GM23338 (cell line): ENCODE measurements at regions not wholly inside any gene's neighbourhood (a gene's known extent, or its start where the extent isn't known, plus 50 kb on each side); places are given as distances from the start of the nearest gene placed in this dataset.

Source experiments
- ATAC-seq: fragments of 200-7000 bp; cut with Tn5 transposase; 3 replicates; pipeline ENCODE4 v1.9.1; 2020
- DNase-seq: peaks from one replicate; pipeline ENCODE4 v3.0.0-alpha.2; 2015; ENCODE audit warnings: low spot score
- H2AFZ ChIP-seq: fragments of 200-600 bp; sonication (generic); 2 replicates; pipeline ENCODE4 v1.8.0; 2016; ENCODE audit warnings: antibody characterized with exemption, mild to moderate bottlenecking, moderate library complexity
- H3F3A ChIP-seq: fragments of 200-600 bp; sonication (generic); replicated peaks from 2 replicates; pipeline ENCODE4 v1.8.0; 2017; ENCODE audit warnings: antibody characterized with exemption, mixed run types, low read depth
- H3K27ac ChIP-seq: fragments of 200-600 bp; sonication (generic); 2 replicates; pipeline ENCODE4 v1.6.1; 2016; ENCODE audit warnings: low read depth
- H3K27me3 ChIP-seq: fragments of 200-600 bp; sonication (generic); 2 replicates; pipeline ENCODE4 v1.8.0; 2016; ENCODE audit warnings: mild to moderate bottlenecking, mixed run types, moderate library complexity; ENCODE audit not compliant: insufficient read depth
- H3K36me3 ChIP-seq: fragments of 200-600 bp; sonication (generic); 2 replicates; pipeline ENCODE4 v1.8.0; 2016; ENCODE audit warnings: mild to moderate bottlenecking; ENCODE audit not compliant: insufficient read depth
- H3K4me1 ChIP-seq: fragments of 200-600 bp; sonication (generic); 2 replicates; pipeline ENCODE4 v1.8.0; 2016; ENCODE audit warnings: mild to moderate bottlenecking, moderate library complexity; ENCODE audit not compliant: insufficient read depth
- H3K4me2 ChIP-seq: fragments of 200-600 bp; sonication (generic); 2 replicates; pipeline ENCODE4 v1.7.1; 2017; ENCODE audit warnings: mixed run types
- H3K4me3 ChIP-seq: fragments of 200-600 bp; sonication (generic); 2 replicates; pipeline ENCODE4 v1.6.1; 2016; ENCODE audit warnings: mixed run types
- H3K79me2 ChIP-seq: fragments of 200-600 bp; sonication (generic); replicated peaks from 2 replicates; pipeline ENCODE4 v1.8.0; 2017; ENCODE audit warnings: mild to moderate bottlenecking; ENCODE audit not compliant: insufficient read depth
- H3K9me2 ChIP-seq: fragments of 200-600 bp; sonication (generic); 2 replicates; pipeline ENCODE4 v1.8.0; 2017; ENCODE audit not compliant: insufficient read depth
- H4K20me1 ChIP-seq: fragments of 200-600 bp; sonication (generic); replicated peaks from 2 replicates; pipeline ENCODE4 v1.8.0; 2017; ENCODE audit warnings: mild to moderate bottlenecking; ENCODE audit not compliant: insufficient read depth
- H3K27ac Mint-ChIP-seq: 2 replicates; pipeline ENCODE4 v1.8.0; 2020; ENCODE audit warnings: inconsistent platforms, mild to moderate bottlenecking, moderate library complexity, mixed read lengths
- H3K27me3 Mint-ChIP-seq: 3 replicates; pipeline ENCODE4 v1.8.0; 2022; ENCODE audit warnings: low read depth, mild to moderate bottlenecking, moderate library complexity, mixed read lengths, inconsistent platforms; ENCODE audit not compliant: insufficient read depth, poor library complexity
- H3K36me3 Mint-ChIP-seq: 3 replicates; pipeline ENCODE4 v1.8.0; 2021; ENCODE audit warnings: low read depth, mild to moderate bottlenecking, inconsistent platforms, moderate library complexity, mixed read lengths
- H3K4me1 Mint-ChIP-seq: 3 replicates; pipeline ENCODE4 v1.8.0; 2020; ENCODE audit warnings: mild to moderate bottlenecking, inconsistent platforms, mixed read lengths
- H3K4me3 Mint-ChIP-seq: 3 replicates; pipeline ENCODE4 v1.8.0; 2021; ENCODE audit warnings: moderate library complexity, mild to moderate bottlenecking, inconsistent platforms, mixed read lengths
- H3K9me3 Mint-ChIP-seq: 3 replicates; pipeline ENCODE4 v1.8.0; 2020; ENCODE audit warnings: moderate library complexity, mild to moderate bottlenecking, inconsistent platforms, mixed read lengths
- CREB1 ChIP-seq: fragments of 250-450 bp; sonication (Bioruptor Pico); IDR thresholded peaks from 2 replicates; pipeline ENCODE4 v1.5.0; 2020; ENCODE audit warnings: low read depth, mild to moderate bottlenecking, moderate library complexity
- CTCF ChIP-seq, 2 experiments: fragments of 200-600 bp in 1 of 2; sonication (generic) in 1 of 2; conservative IDR thresholded peaks; 2 replicates each; pipeline versions ENCODE4 v1.5.1 to v1.6.1; 2016 to 2017; ENCODE audit warnings: antibody characterized with exemption in 2 of 2, low read depth in 2 of 2, mild to moderate bottlenecking in 2 of 2, moderate library complexity in 1 of 2
- EZH2 ChIP-seq: fragments of 200-600 bp; sonication (generic); IDR thresholded peaks from one replicate; pipeline ENCODE4 v1.8.0; 2017; ENCODE audit warnings: antibody characterized with exemption, mild to moderate bottlenecking, low read depth; ENCODE audit not compliant: unreplicated experiment
- EZH2phosphoT487 ChIP-seq: fragments of 200-600 bp; sonication (generic); IDR thresholded peaks from one replicate; pipeline ENCODE4 v1.8.1; 2018; ENCODE audit warnings: antibody characterized with exemption; ENCODE audit not compliant: unreplicated experiment
- JUNB ChIP-seq: IDR thresholded peaks from one replicate; pipeline ENCODE4 v1.6.1; 2016; ENCODE audit warnings: antibody characterized with exemption; ENCODE audit not compliant: unreplicated experiment
- NANOG ChIP-seq: IDR thresholded peaks from 2 replicates; pipeline ENCODE4 v1.6.1; 2016; ENCODE audit warnings: antibody characterized with exemption, borderline replicate concordance
- POLR2AphosphoS5 ChIP-seq: IDR thresholded peaks from 2 replicates; pipeline ENCODE4 v1.6.1; 2016; ENCODE audit warnings: antibody characterized with exemption, low read depth
- ZNF114 ChIP-seq: fragments of 250-450 bp; sonication (Bioruptor Pico); IDR thresholded peaks from 2 replicates; pipeline ENCODE4 v1.5.0; 2020; ENCODE audit warnings: mild to moderate bottlenecking, moderate library complexity
- ZNF331 ChIP-seq: fragments of 250-450 bp; sonication (Bioruptor Pico); IDR thresholded peaks from 2 replicates; pipeline ENCODE4 v1.5.0; 2020; ENCODE audit warnings: low read depth, mild to moderate bottlenecking, moderate library complexity
- TF ChIP-seq, protein P1 (sequence below): fragments of 250-450 bp; sonication (Bioruptor Pico); IDR thresholded peaks from 2 replicates; pipeline ENCODE4 v1.5.0; 2020; ENCODE audit warnings: mild to moderate bottlenecking, moderate library complexity
- TF ChIP-seq, protein P2 (sequence below): IDR thresholded peaks from 2 replicates; pipeline ENCODE4 v1.6.1; 2016; ENCODE audit warnings: antibody characterized with exemption

DNA sequence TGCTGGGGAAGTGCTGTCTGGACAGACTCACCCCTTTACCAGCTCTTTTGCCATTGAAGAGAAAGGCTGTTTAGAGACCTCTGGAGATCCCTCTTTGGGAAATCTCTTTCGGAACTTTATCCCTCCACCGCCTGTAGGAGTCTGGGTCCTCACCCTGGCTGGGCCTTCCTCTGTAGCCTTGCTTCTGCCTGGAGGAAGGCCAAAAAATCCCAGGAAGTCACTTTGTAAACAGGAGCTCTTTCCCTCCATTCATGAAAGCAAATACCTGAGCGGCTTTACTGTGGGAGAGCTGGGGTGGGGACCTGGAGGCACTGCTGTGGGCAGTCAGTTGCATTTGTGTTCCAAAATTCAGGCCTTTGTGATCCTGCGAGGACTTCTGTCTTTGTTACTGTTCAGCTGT, 126.2 kb downstream of the KLF6 start:
- no peak overlapping the region for H3K4me3 ChIP-seq
- no peak overlapping the region for H2AFZ ChIP-seq
- no peak overlapping the region for H3K4me2 ChIP-seq
- ATAC-seq (peak; percentile 32; the same call in 2 of the 3 replicates), DNase-seq (no peak)
- no peaks in the 10 kb centered on the region for H3K36me3 ChIP-seq
- no peak overlapping the region for H3K4me3 Mint-ChIP-seq
- peaks cover 22% of the 10 kb centered on the region for H3K9me3 Mint-ChIP-seq
- H4K20me1 ChIP-seq: no peaks in the 10 kb centered on the region
- no peaks in the 10 kb centered on the region for H3K79me2 ChIP-seq
- H3K27me3 ChIP-seq: no peaks in the 10 kb centered on the region
- H3F3A ChIP-seq: no peaks in the 10 kb centered on the region
- H3K36me3 Mint-ChIP-seq: peaks cover 6% of the 10 kb centered on the region; the same call in 2 of the 3 replicates
- peaks cover 2% of the 10 kb centered on the region for H3K27me3 Mint-ChIP-seq
- no peak for TF ChIP-seq EZH2phosphoT487
- no peak for TF ChIP-seq ZNF331 (CRISPR knock-in tag)
- no peak for TF ChIP-seq ZNF114
- no peak for TF ChIP-seq POLR2AphosphoS5
- no peak for TF ChIP-seq JUNB
- no peak for TF ChIP-seq CREB1
- TF ChIP-seq, protein P1, sequence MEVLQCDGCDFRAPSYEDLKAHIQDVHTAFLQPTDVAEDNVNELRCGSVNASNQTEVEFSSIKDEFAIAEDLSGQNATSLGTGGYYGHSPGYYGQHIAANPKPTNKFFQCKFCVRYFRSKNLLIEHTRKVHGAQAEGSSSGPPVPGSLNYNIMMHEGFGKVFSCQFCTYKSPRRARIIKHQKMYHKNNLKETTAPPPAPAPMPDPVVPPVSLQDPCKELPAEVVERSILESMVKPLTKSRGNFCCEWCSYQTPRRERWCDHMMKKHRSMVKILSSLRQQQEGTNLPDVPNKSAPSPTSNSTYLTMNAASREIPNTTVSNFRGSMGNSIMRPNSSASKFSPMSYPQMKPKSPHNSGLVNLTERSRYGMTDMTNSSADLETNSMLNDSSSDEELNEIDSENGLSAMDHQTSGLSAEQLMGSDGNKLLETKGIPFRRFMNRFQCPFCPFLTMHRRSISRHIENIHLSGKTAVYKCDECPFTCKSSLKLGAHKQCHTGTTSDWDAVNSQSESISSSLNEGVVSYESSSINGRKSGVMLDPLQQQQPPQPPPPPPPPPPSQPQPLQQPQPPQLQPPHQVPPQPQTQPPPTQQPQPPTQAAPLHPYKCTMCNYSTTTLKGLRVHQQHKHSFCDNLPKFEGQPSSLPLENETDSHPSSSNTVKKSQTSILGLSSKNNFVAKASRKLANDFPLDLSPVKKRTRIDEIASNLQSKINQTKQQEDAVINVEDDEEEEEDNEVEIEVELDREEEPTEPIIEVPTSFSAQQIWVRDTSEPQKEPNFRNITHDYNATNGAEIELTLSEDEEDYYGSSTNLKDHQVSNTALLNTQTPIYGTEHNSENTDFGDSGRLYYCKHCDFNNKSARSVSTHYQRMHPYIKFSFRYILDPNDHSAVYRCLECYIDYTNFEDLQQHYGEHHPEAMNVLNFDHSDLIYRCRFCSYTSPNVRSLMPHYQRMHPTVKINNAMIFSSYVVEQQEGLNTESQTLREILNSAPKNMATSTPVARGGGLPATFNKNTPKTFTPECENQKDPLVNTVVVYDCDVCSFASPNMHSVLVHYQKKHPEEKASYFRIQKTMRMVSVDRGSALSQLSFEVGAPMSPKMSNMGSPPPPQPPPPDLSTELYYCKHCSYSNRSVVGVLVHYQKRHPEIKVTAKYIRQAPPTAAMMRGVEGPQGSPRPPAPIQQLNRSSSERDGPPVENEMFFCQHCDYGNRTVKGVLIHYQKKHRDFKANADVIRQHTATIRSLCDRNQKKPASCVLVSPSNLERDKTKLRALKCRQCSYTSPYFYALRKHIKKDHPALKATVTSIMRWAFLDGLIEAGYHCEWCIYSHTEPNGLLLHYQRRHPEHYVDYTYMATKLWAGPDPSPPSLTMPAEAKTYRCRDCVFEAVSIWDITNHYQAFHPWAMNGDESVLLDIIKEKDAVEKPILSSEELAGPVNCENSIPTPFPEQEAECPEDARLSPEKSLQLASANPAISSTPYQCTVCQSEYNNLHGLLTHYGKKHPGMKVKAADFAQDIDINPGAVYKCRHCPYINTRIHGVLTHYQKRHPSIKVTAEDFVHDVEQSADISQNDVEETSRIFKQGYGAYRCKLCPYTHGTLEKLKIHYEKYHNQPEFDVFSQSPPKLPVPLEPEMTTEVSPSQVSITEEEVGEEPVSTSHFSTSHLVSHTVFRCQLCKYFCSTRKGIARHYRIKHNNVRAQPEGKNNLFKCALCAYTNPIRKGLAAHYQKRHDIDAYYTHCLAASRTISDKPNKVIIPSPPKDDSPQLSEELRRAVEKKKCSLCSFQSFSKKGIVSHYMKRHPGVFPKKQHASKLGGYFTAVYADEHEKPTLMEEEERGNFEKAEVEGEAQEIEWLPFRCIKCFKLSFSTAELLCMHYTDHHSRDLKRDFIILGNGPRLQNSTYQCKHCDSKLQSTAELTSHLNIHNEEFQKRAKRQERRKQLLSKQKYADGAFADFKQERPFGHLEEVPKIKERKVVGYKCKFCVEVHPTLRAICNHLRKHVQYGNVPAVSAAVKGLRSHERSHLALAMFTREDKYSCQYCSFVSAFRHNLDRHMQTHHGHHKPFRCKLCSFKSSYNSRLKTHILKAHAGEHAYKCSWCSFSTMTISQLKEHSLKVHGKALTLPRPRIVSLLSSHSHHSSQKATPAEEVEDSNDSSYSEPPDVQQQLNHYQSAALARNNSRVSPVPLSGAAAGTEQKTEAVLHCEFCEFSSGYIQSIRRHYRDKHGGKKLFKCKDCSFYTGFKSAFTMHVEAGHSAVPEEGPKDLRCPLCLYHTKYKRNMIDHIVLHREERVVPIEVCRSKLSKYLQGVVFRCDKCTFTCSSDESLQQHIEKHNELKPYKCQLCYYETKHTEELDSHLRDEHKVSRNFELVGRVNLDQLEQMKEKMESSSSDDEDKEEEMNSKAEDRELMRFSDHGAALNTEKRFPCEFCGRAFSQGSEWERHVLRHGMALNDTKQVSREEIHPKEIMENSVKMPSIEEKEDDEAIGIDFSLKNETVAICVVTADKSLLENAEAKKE (CRISPR knock-in tag): no peak
- no peak for TF ChIP-seq EZH2
- no peak for TF ChIP-seq CTCF (conservative IDR thresholded peaks at IDR 0.05; ENCODE audit: low read depth in 2 of 2)
- TF ChIP-seq, protein P2, sequence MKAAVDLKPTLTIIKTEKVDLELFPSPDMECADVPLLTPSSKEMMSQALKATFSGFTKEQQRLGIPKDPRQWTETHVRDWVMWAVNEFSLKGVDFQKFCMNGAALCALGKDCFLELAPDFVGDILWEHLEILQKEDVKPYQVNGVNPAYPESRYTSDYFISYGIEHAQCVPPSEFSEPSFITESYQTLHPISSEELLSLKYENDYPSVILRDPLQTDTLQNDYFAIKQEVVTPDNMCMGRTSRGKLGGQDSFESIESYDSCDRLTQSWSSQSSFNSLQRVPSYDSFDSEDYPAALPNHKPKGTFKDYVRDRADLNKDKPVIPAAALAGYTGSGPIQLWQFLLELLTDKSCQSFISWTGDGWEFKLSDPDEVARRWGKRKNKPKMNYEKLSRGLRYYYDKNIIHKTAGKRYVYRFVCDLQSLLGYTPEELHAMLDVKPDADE: no peak
- no peak for TF ChIP-seq NANOG
- H3K4me1 ChIP-seq: no peaks in the 10 kb centered on the region
- H3K27ac Mint-ChIP-seq: no peak overlapping the region
- H3K9me2 ChIP-seq: peaks cover 13% of the 10 kb centered on the region; the same call in 1 of the 2 replicates
- peaks cover 10% of the 10 kb centered on the region for H3K4me1 Mint-ChIP-seq
- no peak overlapping the region for H3K27ac ChIP-seq
